ENCODE measurements at regions not wholly inside any gene's neighbourhood (a gene's known extent, or its start where the extent isn't known, plus 50 kb on each side); places are given as distances from the start of the nearest gene placed in this dataset.

DNA sequence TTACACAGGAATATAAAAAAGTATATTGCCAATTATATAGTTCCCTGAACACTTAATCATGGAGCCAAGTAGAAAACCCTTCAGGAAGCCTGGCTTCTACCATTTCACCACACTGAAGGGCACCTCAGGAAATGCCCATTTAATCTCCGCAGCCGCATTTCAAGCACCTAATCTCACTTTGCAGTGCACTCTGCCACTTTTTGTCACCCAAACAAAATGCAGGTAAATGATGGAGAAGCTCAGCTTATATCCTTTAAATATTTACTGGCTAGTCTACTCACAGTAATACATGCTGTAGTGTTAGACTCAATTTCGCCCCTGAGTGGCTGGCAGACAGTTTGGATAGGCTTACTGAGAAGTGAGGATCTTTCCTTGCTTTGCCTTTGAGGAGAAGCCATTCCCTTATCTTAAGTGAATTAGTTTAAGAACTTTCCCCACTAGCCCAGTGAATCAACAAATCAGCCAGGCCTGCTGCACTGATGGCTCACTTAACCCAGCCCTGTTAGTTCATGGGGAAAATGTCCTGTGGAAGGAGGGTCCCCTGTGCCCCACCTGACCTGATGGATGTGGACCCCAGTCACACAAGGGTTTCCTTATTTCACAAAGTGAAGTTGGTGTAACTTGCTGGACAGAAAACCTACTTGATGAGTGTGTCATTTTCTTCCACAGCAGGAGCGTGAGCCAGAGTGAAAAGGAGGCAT is 209.7 kb downstream of the CAAP1 start:
- H3K9me2 ChIP-seq (replicated peaks; ENCODE audit: low read depth, low read length): no peaks in the 10 kb centered on the region
- no peaks in the 10 kb centered on the region for H3K79me2 ChIP-seq (ENCODE audit: insufficient read depth, low read length)
- H3K4me3 ChIP-seq (ENCODE audit: low read length, poor library complexity, severe bottlenecking): no peak overlapping the region
- H3F3A ChIP-seq (ENCODE audit: low read depth): no peaks in the 10 kb centered on the region
- no peaks in the 10 kb centered on the region for H3K27me3 ChIP-seq (ENCODE audit: insufficient read depth, low read length, poor library complexity, severe bottlenecking)
- no peaks in the 10 kb centered on the region for H4K20me1 ChIP-seq (ENCODE audit: insufficient read depth, low read length, poor library complexity, severe bottlenecking)
- H3K36me3 ChIP-seq (ENCODE audit: insufficient read depth, low read length): no peaks in the 10 kb centered on the region
- H3K9ac ChIP-seq (ENCODE audit: low read depth, low read length, poor library complexity, severe bottlenecking): no peak overlapping the region
- H2AFZ ChIP-seq (ENCODE audit: low read length): no peak overlapping the region
- no peak overlapping the region for H3K4me2 ChIP-seq (ENCODE audit: low read depth, low read length, poor library complexity, severe bottlenecking)
- no peaks in the 10 kb centered on the region for H3K4me1 ChIP-seq (ENCODE audit: insufficient read depth, low read length, poor library complexity, severe bottlenecking)
- H3K9me3 ChIP-seq (ENCODE audit: insufficient read depth, low read depth, low read length): no peaks in the 10 kb centered on the region
- TF ChIP-seq, protein P1, sequence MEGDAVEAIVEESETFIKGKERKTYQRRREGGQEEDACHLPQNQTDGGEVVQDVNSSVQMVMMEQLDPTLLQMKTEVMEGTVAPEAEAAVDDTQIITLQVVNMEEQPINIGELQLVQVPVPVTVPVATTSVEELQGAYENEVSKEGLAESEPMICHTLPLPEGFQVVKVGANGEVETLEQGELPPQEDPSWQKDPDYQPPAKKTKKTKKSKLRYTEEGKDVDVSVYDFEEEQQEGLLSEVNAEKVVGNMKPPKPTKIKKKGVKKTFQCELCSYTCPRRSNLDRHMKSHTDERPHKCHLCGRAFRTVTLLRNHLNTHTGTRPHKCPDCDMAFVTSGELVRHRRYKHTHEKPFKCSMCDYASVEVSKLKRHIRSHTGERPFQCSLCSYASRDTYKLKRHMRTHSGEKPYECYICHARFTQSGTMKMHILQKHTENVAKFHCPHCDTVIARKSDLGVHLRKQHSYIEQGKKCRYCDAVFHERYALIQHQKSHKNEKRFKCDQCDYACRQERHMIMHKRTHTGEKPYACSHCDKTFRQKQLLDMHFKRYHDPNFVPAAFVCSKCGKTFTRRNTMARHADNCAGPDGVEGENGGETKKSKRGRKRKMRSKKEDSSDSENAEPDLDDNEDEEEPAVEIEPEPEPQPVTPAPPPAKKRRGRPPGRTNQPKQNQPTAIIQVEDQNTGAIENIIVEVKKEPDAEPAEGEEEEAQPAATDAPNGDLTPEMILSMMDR (conservative IDR thresholded peaks at IDR 0.05; ENCODE audit: low read length): no peak
- no peak for TF ChIP-seq EZH2phosphoT487 (IDR thresholded peaks at IDR 0.05; ENCODE audit: borderline replicate concordance)

DNA sequence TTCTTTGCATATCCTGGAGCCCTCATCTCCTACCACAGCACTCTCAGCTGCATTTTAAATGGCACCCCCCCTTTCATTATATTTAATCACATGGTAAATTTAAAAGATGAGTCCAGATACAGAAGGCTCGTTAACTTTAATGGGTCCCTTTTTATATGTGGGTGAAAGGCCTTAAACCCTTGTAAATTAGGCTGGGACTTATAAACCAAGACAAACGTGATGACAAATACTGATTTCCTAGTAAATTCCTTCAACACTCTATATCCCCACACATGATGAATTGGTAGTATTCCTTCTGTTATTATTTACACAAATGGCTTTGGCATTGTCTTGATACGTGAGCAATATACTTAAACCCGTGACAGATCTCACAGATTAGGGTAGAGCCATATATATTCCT is 210.6 kb downstream of the CAAP1 start:
- H3K9ac ChIP-seq (ENCODE audit: low read depth, low read length, poor library complexity, severe bottlenecking): no peak overlapping the region
- no peaks in the 10 kb centered on the region for H3K9me3 ChIP-seq (ENCODE audit: insufficient read depth, low read depth, low read length)
- no peak overlapping the region for H3K4me3 ChIP-seq (ENCODE audit: low read length, poor library complexity, severe bottlenecking)
- no peaks in the 10 kb centered on the region for H3K27me3 ChIP-seq (ENCODE audit: insufficient read depth, low read length, poor library complexity, severe bottlenecking)
- H3F3A ChIP-seq (ENCODE audit: low read depth): no peaks in the 10 kb centered on the region
- no peaks in the 10 kb centered on the region for H4K20me1 ChIP-seq (ENCODE audit: insufficient read depth, low read length, poor library complexity, severe bottlenecking)
- TF ChIP-seq, protein P1 (conservative IDR thresholded peaks at IDR 0.05; ENCODE audit: low read length): no peak
- TF ChIP-seq EZH2phosphoT487 (IDR thresholded peaks at IDR 0.05; ENCODE audit: borderline replicate concordance): no peak
- no peak overlapping the region for H3K4me2 ChIP-seq (ENCODE audit: low read depth, low read length, poor library complexity, severe bottlenecking)
- no peaks in the 10 kb centered on the region for H3K4me1 ChIP-seq (ENCODE audit: insufficient read depth, low read length, poor library complexity, severe bottlenecking)
- no peaks in the 10 kb centered on the region for H3K79me2 ChIP-seq (ENCODE audit: insufficient read depth, low read length)
- no peaks in the 10 kb centered on the region for H3K9me2 ChIP-seq (replicated peaks; ENCODE audit: low read depth, low read length)
- H3K36me3 ChIP-seq (ENCODE audit: insufficient read depth, low read length): no peaks in the 10 kb centered on the region
- no peak overlapping the region for H2AFZ ChIP-seq (ENCODE audit: low read length)

DNA sequence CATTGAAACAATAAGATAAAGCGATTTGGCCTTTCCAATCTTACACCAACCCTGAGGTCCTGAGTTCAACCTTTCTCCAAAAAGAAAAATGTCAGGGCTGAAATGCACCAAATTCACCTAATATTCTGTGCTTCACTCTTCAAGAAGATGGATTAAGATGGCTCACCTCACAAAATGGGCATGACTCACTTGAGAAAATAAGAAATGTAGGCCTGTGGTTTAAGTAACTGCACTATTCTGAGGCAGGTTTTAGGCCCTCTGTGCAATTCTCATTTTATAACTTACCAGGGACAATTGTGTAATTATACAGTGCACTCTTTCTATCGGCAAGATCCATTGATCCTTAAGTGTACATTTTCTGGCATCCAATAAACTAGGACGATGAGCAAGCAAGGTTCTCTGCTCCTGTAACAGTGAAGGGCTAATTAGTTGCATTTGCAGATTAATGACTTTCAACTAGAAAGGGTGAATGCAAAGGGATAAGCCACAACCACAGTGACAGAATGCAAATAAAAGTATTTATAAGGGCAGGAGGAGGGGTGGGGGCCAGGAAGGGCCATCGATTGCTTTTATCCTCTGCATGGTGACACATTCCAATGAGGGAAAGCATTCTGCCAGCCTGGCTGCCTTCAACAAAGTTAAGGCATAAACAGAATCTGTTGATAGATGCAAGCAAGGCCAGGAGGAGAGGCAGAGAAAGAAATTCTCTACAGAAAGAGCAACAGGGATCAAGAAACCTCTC is 214.5 kb downstream of the CAAP1 start:
- no peaks in the 10 kb centered on the region for H3K4me1 ChIP-seq (ENCODE audit: insufficient read depth, low read length, poor library complexity, severe bottlenecking)
- H3K9me3 ChIP-seq (ENCODE audit: insufficient read depth, low read depth, low read length): no peaks in the 10 kb centered on the region
- H3F3A ChIP-seq (ENCODE audit: low read depth): no peaks in the 10 kb centered on the region
- TF ChIP-seq, protein P1 (conservative IDR thresholded peaks at IDR 0.05; ENCODE audit: low read length): no peak
- no peak for TF ChIP-seq EZH2phosphoT487 (IDR thresholded peaks at IDR 0.05; ENCODE audit: borderline replicate concordance)
- H3K9ac ChIP-seq (ENCODE audit: low read depth, low read length, poor library complexity, severe bottlenecking): no peak overlapping the region
- H3K4me3 ChIP-seq (ENCODE audit: low read length, poor library complexity, severe bottlenecking): no peak overlapping the region
- no peaks in the 10 kb centered on the region for H3K79me2 ChIP-seq (ENCODE audit: insufficient read depth, low read length)
- no peaks in the 10 kb centered on the region for H3K27me3 ChIP-seq (ENCODE audit: insufficient read depth, low read length, poor library complexity, severe bottlenecking)
- H2AFZ ChIP-seq (ENCODE audit: low read length): no peak overlapping the region
- H3K4me2 ChIP-seq (ENCODE audit: low read depth, low read length, poor library complexity, severe bottlenecking): no peak overlapping the region
- no peaks in the 10 kb centered on the region for H3K9me2 ChIP-seq (replicated peaks; ENCODE audit: low read depth, low read length)
- no peaks in the 10 kb centered on the region for H4K20me1 ChIP-seq (ENCODE audit: insufficient read depth, low read length, poor library complexity, severe bottlenecking)
- no peaks in the 10 kb centered on the region for H3K36me3 ChIP-seq (ENCODE audit: insufficient read depth, low read length)
